GM12873 (cell line): ENCODE measurements at regions not wholly inside any gene's neighbourhood (a gene's known extent, or its start where the extent isn't known, plus 50 kb on each side); places are given as distances from the start of the nearest gene placed in this dataset.

Experiments
- TF ChIP-seq, protein P1 (sequence below): IDR thresholded peaks from 2 replicates; pipeline ENCODE4 v1.5.1; 2012; ENCODE audit warnings: low read depth, mild to moderate bottlenecking, moderate library complexity, low read length, control low read depth; ENCODE audit not compliant: insufficient read depth; ENCODE audit errors: missing control alignments

- TF ChIP-seq, protein P1, sequence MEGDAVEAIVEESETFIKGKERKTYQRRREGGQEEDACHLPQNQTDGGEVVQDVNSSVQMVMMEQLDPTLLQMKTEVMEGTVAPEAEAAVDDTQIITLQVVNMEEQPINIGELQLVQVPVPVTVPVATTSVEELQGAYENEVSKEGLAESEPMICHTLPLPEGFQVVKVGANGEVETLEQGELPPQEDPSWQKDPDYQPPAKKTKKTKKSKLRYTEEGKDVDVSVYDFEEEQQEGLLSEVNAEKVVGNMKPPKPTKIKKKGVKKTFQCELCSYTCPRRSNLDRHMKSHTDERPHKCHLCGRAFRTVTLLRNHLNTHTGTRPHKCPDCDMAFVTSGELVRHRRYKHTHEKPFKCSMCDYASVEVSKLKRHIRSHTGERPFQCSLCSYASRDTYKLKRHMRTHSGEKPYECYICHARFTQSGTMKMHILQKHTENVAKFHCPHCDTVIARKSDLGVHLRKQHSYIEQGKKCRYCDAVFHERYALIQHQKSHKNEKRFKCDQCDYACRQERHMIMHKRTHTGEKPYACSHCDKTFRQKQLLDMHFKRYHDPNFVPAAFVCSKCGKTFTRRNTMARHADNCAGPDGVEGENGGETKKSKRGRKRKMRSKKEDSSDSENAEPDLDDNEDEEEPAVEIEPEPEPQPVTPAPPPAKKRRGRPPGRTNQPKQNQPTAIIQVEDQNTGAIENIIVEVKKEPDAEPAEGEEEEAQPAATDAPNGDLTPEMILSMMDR, result no peak
Measured at GRCh38 chr6:164991573-164991972, 317.8 kb downstream of the C6orf118 start.

DNA sequence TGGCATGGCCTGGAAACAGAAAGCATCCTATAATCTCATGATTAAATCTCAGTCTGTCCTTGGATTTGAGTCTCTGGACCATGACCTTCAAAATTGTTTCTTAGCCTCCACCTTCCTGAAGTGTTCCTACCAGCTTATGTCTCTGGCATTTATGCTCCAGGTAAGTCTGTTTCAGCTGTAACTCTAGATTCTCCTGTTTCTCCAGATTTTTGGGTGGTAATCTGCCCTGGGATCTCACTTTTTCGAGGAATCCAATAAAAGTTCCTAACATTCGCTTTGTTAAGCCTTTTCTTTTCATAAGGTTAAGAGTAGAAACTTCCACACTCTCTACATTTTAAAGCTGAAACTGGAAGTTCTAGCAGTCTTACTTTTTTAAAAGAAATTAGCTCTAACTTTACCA lies 318.5 kb downstream of the C6orf118 start:
- TF ChIP-seq, protein P1, result no peak

- TF ChIP-seq, protein P1, result no peak
Measured at GRCh38 chr6:164982389-164982788, 327.0 kb downstream of the C6orf118 start.

DNA sequence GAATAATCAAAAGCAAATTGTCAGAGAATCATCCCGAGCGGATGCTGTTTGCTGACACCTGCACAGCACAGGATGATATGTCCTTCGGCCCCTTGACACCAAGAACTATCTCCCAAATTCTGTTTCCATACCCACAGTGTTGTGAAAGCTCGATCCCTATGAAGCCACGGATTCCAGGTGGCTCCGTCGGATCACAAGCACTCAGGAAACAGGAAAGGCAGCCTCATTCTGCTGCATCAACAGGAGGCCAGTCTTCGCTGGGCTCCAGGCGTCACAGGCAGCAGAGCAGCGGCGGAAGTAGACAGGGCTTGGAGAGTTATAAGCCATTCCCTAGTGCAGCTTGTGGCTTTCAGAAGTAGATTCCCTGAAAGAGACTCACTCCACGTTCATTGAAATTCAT lies 342.3 kb downstream of the C6orf118 start:
- TF ChIP-seq, protein P1, result no peak

GRCh38 chr6:164962805-164963204 lies 346.6 kb downstream of the C6orf118 start:
- TF ChIP-seq, protein P1, result no peak

DNA sequence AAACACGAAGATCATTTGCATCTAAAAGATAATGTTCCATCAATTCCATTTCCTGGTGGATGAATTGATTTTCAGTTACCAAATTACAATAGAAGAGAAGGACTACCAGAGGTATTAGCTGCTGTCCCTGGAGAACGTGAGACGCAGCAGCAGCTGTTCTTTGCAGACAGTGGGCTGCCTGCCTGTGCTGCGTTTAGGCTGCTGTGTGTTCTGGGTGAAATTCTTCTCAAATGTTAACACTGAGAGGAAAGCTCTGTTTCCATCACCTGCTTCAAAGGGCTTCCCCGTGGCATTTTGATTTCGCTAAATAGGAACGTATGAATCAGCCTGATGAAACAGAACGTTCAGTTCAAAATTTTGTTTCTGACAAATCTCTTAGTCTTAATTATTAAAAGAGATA lies 362.2 kb downstream of the C6orf118 start:
- TF ChIP-seq, protein P1, result no peak

- TF ChIP-seq, protein P1, result no peak
Measured at GRCh38 chr6:164942271-164942670, 367.1 kb downstream of the C6orf118 start.
